Tongue (tissue), 1 donor: ENCODE measurements at regions not wholly inside any gene's neighbourhood (a gene's known extent, or its start where the extent isn't known, plus 50 kb on each side); places are given as distances from the start of the nearest gene placed in this dataset.
A peak's percentile ranks its signal among the peaks of the same experiment; 100 is the strongest.
"Not testable (repeated sequence)": the region's sequence is repeated elsewhere in the genome, so short reads cannot be mapped to it uniquely, and the experiment has no call there.

ENCODE experiments used
- DNase-seq: peaks from one replicate; pipeline ENCODE4 v3.0.0-alpha.2; 2015

GRCh38 chr15:45810201-45810600, 175.4 kb downstream of the SQOR start:
- DNase-seq = no peak

DNA sequence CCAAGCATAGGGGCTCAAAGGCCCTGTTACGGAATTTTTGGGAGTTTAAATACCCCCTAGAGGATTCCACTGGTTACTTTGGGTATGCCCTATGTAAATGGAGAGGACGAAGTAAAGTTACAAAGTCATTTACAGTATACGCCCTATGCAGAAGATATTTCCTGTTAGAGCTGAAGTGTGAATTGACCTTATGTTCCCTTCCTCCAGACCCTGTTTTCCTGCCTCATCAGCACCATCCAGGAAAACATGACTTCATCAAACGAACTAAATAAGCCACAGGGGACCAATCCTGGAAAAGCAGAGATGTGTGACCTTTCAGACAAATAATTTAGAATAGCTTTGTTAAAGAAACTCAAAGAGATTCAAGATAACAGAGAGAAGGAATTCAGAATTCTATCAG, 177.4 kb downstream of the SQOR start:
- DNase-seq = no peak

DNA sequence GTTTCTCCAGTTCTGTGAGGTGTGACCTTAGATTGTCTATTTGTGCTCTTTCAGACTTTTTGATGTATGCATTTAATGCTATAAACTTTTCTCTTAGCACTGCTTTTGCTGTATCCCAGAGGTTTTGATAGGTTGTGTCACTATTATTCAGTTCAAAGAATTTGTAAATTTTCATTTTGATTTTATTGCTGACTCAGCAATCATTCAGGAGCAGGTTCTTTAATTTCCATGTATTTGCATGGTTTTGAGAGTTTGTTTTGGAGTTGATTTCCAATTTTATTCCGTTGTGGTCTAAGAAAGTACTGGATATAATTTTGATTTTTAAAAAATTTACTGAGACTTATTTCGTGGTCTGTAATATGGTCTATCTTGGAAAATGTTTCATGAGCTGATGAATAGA, 182.7 kb downstream of the SQOR start:
- DNase-seq = not testable (repeated sequence)

DNA sequence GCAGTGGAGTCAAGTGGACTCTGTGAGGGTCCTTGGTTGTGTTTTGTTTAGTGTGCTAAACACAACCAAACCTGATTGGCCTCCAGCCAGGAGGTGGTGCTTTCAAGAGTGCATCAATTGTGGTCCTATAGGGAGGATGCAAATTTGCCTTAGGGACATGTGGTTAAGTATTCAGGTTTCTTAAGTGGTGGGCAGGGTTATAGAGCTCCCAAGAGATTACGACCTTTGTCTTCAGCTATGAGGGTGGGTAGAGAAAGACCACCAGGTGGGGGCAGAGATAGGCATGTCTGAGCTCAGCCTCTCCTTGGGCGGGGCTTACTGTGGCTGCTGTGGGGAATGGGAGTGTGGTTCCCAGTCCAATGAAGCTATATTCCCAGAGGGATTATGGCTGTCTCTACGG, 186.6 kb downstream of the SQOR start:
- no peak for DNase-seq

GRCh38 chr15:45822968-45823367, 188.1 kb downstream of the SQOR start:
- DNase-seq = not testable (repeated sequence)

DNA sequence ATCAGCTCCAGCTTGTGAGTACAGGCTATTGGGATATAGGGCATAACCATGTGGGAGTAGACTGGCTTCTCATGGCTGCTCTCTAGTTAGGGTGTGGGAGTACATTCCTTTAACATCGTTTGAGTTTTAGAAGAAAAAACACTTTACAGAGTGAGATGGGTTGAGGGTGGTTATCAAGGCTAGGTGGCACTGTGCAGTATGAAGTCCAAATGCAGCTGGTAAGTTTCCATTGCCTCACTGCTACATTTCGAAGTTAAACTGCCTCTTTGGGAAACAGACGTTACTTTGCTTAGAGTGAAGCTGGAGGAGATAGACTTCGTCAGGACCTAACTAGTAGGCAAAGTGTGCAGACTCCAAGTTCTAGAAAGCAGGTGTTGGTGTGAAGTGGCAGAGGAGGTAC, 192.4 kb downstream of the SQOR start:
- DNase-seq = no peak

GRCh38 chr15:45827766-45828165, 192.9 kb downstream of the SQOR start:
- no peak for DNase-seq

- DNase-seq = peak; percentile 59
Observed at GRCh38 chr15:45829336-45830153, 194.7 kb downstream of the SQOR start.

GRCh38 chr15:45831787-45832186, 197.0 kb downstream of the SQOR start:
- no peak for DNase-seq

DNA sequence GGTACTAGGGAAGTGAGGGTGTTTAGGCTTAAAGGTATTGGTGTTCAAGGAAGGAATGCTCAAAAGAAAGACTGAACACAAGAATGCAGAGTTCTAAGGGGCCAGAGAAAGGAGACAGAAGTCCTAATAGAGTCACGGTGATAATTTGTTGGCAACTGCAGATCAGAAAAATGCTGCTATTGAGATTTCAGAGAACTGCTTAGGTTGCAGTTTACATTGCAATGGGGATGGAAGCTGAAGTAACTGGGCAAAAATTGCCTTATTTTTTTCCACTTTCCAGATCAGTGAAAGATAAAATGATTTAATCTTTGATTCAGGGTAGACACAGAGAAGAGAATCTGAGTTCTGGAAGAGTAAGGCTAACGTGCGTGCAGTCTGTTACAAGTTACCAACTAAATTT, 199.8 kb downstream of the SQOR start:
- no peak for DNase-seq

GRCh38 chr15:45842151-45842550, 207.3 kb downstream of the SQOR start:
- DNase-seq = no peak

- DNase-seq = no peak
Observed at GRCh38 chr15:45847645-45848044, 212.8 kb downstream of the SQOR start.

GRCh38 chr15:45849136-45849535, 214.3 kb downstream of the SQOR start:
- no peak for DNase-seq

DNA sequence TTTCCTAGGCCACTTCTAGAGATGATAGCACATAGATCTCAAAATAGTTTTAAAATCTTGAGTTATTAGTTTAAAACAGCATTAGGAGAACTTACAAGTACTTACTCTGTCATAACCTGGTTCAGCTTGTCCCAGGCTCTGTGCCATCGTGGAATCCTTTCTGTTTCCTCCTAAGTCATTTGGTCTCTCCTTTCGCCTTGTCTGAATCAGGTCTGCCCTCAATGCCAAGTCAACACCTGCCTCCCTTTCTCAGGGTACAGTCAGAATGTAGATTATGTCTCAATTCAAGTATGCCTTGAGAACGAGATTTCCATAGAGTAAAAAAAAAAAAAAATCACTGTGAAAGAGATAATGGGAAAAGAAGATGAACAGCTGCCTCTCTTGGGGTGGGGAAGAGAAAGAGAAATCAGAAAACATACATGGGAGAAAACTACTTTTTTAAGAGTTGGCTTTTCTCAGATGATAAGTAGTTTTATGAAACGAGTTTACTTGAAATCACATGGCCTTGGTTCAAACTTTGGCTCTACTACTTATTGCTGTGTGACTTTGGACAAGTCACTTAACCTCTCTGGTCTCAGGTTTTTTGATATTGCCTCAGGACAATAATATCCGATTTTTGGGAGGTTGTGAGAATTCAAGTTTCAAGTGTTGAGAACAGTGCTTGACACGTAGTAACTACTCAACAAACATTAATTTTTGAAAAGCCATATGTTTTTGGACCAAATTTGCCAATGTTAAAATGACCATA, 219.8 kb downstream of the SQOR start:
- DNase-seq = no peak

DNA sequence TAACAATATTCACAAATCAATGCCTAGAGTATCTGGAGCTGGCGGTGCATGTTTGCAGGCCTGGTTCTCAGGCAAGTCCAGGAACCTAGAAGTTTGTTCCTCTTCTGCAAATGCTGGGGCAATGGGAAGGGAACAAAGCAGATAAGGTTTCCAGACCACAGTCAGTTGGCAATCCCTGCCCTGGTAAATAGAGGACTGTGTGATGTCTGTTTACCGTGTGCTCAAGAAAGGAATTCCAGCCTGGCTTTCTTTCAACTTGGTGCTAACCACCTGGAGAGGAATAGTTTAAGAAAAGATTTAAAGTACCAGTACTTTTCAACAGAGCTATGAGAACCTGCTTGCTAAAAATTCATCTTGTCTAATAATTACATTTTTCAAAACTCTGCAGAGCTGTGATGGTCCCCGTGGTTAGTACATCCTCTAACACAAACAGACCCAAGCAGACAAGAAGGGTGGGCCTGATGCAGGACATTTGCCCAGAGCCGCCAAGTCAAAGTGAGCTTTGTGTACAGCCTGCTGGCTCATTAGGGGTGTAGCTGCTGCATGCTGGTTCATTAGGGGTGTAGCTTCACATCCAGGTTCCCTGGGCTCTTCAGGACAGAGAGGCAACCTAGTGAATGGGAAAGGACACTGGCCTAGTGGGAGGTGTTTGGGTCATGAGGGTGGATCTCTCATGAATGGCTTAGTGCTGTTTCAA, 220.5 kb downstream of the SQOR start:
- peak; percentile 13 for DNase-seq

DNA sequence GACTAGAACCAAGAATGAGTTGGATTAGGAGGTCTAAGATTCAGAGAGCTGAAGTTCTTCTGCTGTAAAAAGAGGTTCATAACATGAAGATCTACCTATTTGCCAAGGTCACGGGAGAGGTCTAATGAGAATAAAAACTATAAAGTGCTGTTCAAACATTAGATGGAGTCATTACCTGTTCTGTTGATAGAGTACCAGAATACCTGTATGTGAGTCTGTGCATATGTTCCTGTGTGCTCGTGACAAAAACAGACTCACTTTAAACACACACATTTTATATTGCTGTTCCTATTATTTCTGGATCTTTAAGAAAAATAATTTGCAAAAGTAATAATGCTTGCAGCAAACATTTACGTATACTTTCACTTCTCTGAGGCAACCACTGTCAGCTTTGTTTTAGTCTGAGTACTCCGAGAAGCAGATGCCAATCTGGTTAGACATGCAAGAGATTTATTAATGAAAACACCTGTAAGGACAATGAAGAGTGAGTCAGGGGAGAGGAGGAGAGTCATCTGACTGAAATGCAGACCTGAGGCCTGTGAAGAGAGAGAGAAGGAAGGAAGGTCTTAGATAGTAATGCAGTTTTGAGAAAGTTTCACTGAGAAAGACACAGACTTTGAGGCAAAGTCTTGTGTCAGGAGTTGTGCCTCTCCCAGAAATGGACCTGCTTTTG, 221.2 kb downstream of the SQOR start:
- no peak for DNase-seq

- DNase-seq = no peak
Observed at GRCh38 chr15:45857291-45857690, 222.5 kb downstream of the SQOR start.

- DNase-seq = no peak
Observed at GRCh38 chr15:45858491-45858890, 223.7 kb downstream of the SQOR start.

DNA sequence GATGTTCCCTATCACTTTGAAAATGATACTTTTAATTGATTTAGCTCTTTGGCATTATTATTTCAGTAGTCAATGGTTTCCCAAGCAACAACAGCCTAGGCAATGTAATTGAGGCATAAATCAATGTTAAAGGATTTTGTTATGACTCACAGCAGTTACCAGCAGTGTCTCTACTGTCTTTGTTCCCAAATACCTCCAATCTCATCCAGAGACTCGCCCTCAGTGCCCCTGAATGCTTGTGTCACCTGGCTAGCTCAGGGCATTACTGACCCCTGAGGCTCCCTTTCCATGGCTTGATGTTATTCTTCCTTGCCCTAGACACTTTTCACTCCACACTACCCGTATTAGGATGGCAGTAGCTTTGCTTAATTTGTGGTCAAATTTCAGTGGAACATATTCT, 227.2 kb downstream of the SQOR start:
- DNase-seq = no peak

- DNase-seq = no peak
Observed at GRCh38 chr15:45863881-45864580, 229.2 kb downstream of the SQOR start.

GRCh38 chr15:45866616-45867015, 231.8 kb downstream of the SQOR start:
- peak; percentile 67 for DNase-seq

- DNase-seq = no peak
Observed at GRCh38 chr15:45867281-45867680, 232.5 kb downstream of the SQOR start.
